ENCODE measurements at regions not wholly inside any gene's neighbourhood (a gene's known extent, or its start where the extent isn't known, plus 50 kb on each side); places are given as distances from the start of the nearest gene placed in this dataset.

DNA sequence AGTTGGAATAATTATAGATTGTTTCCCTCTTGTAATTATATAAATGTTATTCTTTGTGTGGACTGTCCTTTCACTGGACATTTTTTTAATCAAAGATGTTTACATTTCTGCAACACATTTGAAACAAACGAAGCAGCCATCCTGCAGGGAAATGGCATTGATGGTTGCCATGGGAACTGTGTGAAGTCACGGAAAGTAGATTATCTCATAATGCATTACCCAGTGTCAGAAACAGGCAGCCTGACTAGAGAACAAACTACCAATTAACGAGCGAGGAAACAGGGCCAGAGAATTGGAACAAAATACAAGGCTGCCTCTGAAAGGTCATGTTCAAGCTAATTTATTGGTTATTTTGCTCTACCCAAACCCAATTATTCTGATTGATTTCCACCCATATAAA, 96.9 kb upstream of the LARGE1 start:
- Histone ChIP-seq H3K9me3 (ENCODE audit: control insufficient read depth in 2 of 2, insufficient read depth in 1 of 2, low read depth in 1 of 2, low read length in 1 of 2) (no peaks in the 10 kb centered on the region), H3K4me3 (ENCODE audit: low read depth in 1 of 3, low read length in 3 of 3) (no peak overlapping the region), H3K27ac (ENCODE audit: low read depth in 1 of 3, low read length in 2 of 3) (no peak overlapping the region), H3K27me3 (ENCODE audit: control insufficient read depth in 3 of 3, insufficient read depth in 3 of 3, low read length in 3 of 3) (no peaks in the 10 kb centered on the region), H3K36me3 (ENCODE audit: control insufficient read depth in 3 of 3, insufficient read depth in 2 of 3, low read depth in 1 of 3, low read length in 3 of 3) (no peaks in the 10 kb centered on the region), H3K4me1 (ENCODE audit: control insufficient read depth in 3 of 3, insufficient read depth in 2 of 3, low read depth in 1 of 3, low read length in 2 of 3) (no peaks in the 10 kb centered on the region)
- 38 to 48% (median 45%) methylated on average over 4 of the region's 4 CpGs for WGBS, 3 donors
- FAIRE-seq (no peak), DNase-seq (no peak)

DNA sequence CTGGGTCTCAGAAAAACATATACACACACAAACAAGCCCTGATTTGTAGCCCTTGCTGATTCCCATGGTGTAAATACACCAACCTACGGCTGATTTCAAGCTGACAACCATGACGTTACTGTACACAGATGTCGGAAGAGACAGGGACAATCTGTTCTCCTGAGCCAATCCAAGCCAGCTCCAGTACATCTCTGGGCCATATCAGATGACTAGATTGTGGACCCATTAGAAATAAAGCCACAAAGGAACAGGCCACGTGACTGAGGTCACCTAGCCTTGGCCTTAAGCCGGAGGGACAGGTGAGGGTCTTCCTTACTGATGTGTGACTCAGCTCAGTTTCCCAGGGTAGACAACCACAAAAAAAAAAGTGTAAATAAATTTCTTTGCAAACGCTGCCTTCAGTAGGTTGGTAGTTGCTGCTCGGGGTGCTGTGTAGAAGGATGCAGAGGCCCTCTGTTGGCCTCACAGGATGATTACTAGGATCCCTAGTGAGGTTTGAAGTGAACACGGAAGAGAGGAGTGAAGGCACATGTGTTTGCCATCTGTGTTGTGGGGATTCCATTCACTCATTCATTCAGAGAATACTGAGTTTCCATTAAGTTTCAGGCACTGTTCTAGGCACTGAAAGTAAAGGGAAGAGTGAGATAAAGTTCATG, 99.0 kb upstream of the LARGE1 start:
- no peaks in the 10 kb centered on the region for H3K9me3 ChIP-seq (ENCODE audit: control insufficient read depth in 2 of 2, insufficient read depth in 1 of 2, low read depth in 1 of 2, low read length in 1 of 2)
- DNase-seq (no peak), FAIRE-seq (no peak)
- no peak overlapping the region for H3K4me3 ChIP-seq (ENCODE audit: low read depth in 1 of 3, low read length in 3 of 3)
- no peaks in the 10 kb centered on the region for H3K27me3 ChIP-seq (ENCODE audit: control insufficient read depth in 3 of 3, insufficient read depth in 3 of 3, low read length in 3 of 3)
- 60 to 67% (median 61%) methylated on average over 8 of the region's 8 CpGs for WGBS, 3 donors
- H3K27ac ChIP-seq (ENCODE audit: low read depth in 1 of 3, low read length in 2 of 3): no peak overlapping the region
- no peaks in the 10 kb centered on the region for H3K36me3 ChIP-seq (ENCODE audit: control insufficient read depth in 3 of 3, insufficient read depth in 2 of 3, low read depth in 1 of 3, low read length in 3 of 3)
- no peaks in the 10 kb centered on the region for H3K4me1 ChIP-seq (ENCODE audit: control insufficient read depth in 3 of 3, insufficient read depth in 2 of 3, low read depth in 1 of 3, low read length in 2 of 3)

DNA sequence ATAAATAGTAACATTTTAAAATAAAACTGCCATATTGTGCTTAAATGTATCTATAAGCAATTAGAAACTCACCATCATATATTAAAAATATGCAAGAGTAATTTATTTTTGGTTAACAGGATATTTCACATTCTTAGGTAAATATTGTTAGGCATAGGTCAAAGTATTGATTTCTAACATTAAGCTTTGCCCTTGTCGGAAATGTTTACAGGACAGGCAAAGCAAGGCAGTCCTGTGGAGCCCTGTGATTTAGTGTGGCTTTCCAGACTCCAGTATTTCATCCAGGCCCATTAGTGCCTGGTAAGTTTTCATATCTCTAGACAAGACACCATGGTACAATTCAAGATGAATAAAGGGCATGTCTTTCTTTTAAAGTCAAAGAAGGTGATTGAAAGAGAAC, 114.9 kb upstream of the LARGE1 start:
- H3K4me3 ChIP-seq (ENCODE audit: low read depth in 1 of 3, low read length in 3 of 3): no peak overlapping the region
- H3K27ac ChIP-seq (ENCODE audit: low read depth in 1 of 3, low read length in 2 of 3): no peak overlapping the region
- FAIRE-seq: no peak
- H3K27me3 ChIP-seq (ENCODE audit: control insufficient read depth in 3 of 3, insufficient read depth in 3 of 3, low read length in 3 of 3): no peaks in the 10 kb centered on the region
- H3K36me3 ChIP-seq (ENCODE audit: control insufficient read depth in 3 of 3, insufficient read depth in 2 of 3, low read depth in 1 of 3, low read length in 3 of 3): no peaks in the 10 kb centered on the region
- no peak for DNase-seq
- H3K4me1 ChIP-seq (ENCODE audit: control insufficient read depth in 3 of 3, insufficient read depth in 2 of 3, low read depth in 1 of 3, low read length in 2 of 3): no peaks in the 10 kb centered on the region
- no peaks in the 10 kb centered on the region for H3K9me3 ChIP-seq (ENCODE audit: control insufficient read depth in 2 of 2, insufficient read depth in 1 of 2, low read depth in 1 of 2, low read length in 1 of 2)
- WGBS, 3 donors: 26 to 55% (median 33%) methylated on average over 1 of the region's 1 CpG

DNA sequence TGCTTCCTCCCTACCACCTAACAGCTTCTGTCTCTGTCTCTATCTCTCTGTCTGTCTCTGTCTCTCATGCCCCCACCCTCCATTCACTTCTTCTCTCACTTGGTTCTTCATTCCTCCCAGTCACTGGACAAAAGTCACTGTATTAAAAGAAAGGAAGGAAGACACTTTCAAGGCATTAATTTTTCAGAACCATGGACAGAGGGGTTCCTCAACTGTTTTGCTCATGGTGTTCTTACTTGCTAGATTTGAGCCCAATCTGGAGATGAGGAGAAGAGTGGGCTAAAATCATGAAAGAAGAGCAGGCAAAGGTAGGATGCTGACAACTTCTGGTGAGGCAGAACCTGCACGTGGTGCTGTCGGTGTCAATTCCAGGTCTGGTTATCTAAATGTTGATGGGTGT, 116.7 kb upstream of the LARGE1 start:
- Histone ChIP-seq H3K9me3 (ENCODE audit: control insufficient read depth in 2 of 2, insufficient read depth in 1 of 2, low read depth in 1 of 2, low read length in 1 of 2) (no peaks in the 10 kb centered on the region), H3K4me1 (ENCODE audit: control insufficient read depth in 3 of 3, insufficient read depth in 2 of 3, low read depth in 1 of 3, low read length in 2 of 3) (no peaks in the 10 kb centered on the region), H3K27me3 (ENCODE audit: control insufficient read depth in 3 of 3, insufficient read depth in 3 of 3, low read length in 3 of 3) (no peaks in the 10 kb centered on the region), H3K4me3 (ENCODE audit: low read depth in 1 of 3, low read length in 3 of 3) (no peak overlapping the region), H3K36me3 (ENCODE audit: control insufficient read depth in 3 of 3, insufficient read depth in 2 of 3, low read depth in 1 of 3, low read length in 3 of 3) (no peaks in the 10 kb centered on the region), H3K27ac (ENCODE audit: low read depth in 1 of 3, low read length in 2 of 3) (no peak overlapping the region)
- FAIRE-seq (no peak), DNase-seq (peak in 1 of 2 donors; percentile 7)
- 33 to 58% (median 51%) methylated on average over 2 of the region's 2 CpGs for WGBS, 3 donors

DNA sequence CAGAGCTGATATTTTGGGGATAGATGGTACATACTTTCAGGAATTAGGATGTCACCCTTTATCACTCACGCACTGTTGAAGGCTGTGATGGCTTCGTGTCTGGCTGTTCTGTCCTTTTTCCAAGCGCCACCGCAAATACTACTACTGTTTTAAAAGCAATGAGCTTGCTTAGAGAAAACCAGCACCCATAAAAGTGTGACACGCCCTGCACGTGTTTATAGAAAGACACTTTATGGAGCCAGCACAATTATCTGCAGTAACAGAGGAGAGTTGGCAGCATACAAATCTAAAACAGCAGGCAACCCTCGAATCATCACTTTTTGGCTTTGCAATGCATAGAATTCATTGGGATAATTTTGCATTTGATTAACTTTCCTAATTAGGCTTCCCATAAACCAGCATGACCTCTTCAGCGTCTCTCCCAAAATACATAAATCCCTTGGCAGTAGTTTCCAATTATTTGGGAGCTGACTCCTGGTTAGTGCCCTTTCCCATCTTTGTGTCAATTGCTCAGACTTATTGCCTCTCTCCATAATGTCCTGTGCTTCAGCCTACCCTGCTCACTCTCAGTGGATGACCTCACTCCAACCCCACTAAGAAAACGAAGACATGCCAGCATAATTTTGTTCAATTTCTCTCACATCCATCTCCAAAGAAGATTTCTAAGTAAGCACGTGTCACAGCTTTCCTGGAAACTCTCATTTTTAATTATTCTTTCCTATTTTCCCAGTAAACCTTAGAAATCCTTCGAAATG, 118.7 kb upstream of the LARGE1 start:
- no peaks in the 10 kb centered on the region for H3K36me3 ChIP-seq (ENCODE audit: control insufficient read depth in 3 of 3, insufficient read depth in 2 of 3, low read depth in 1 of 3, low read length in 3 of 3)
- no peaks in the 10 kb centered on the region for H3K4me1 ChIP-seq (ENCODE audit: control insufficient read depth in 3 of 3, insufficient read depth in 2 of 3, low read depth in 1 of 3, low read length in 2 of 3)
- H3K27me3 ChIP-seq (ENCODE audit: control insufficient read depth in 3 of 3, insufficient read depth in 3 of 3, low read length in 3 of 3): no peaks in the 10 kb centered on the region
- H3K4me3 ChIP-seq (ENCODE audit: low read depth in 1 of 3, low read length in 3 of 3): no peak overlapping the region
- no peak overlapping the region for H3K27ac ChIP-seq (ENCODE audit: low read depth in 1 of 3, low read length in 2 of 3)
- FAIRE-seq (no peak), DNase-seq (no peak)
- H3K9me3 ChIP-seq (ENCODE audit: control insufficient read depth in 2 of 2, insufficient read depth in 1 of 2, low read depth in 1 of 2, low read length in 1 of 2): no peaks in the 10 kb centered on the region
- 66 to 71% (median 67%) methylated on average over 11 of the region's 11 CpGs for WGBS, 3 donors

DNA sequence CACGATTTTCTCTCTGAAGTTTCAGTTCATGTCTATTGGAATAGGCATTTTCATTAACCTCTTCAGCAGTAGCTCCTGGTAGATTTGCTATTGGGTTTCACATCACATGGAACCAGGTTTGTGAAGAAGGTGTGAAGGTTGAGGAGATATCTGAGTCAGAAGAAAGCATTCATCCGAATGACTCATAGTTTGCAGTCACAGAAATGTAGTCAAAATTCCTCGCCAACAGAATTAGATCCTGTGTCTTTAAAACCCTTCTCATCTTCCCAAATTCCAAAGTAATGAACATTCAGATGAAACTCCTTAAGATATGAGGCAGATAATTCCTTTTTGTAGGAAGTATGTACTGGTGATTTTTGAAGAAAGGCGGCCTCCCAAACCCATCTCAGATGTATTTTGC, 125.0 kb upstream of the LARGE1 start:
- H3K4me1 ChIP-seq (ENCODE audit: control insufficient read depth in 3 of 3, insufficient read depth in 2 of 3, low read depth in 1 of 3, low read length in 2 of 3): no peaks in the 10 kb centered on the region
- H3K27me3 ChIP-seq (ENCODE audit: control insufficient read depth in 3 of 3, insufficient read depth in 3 of 3, low read length in 3 of 3): no peaks in the 10 kb centered on the region
- 71 to 79% (median 71%) methylated on average over 4 of the region's 4 CpGs for WGBS, 3 donors
- FAIRE-seq (no peak), DNase-seq (no peak)
- H3K27ac ChIP-seq (ENCODE audit: low read depth in 1 of 3, low read length in 2 of 3): no peak overlapping the region
- no peaks in the 10 kb centered on the region for H3K9me3 ChIP-seq (ENCODE audit: control insufficient read depth in 2 of 2, insufficient read depth in 1 of 2, low read depth in 1 of 2, low read length in 1 of 2)
- no peak overlapping the region for H3K4me3 ChIP-seq (ENCODE audit: low read depth in 1 of 3, low read length in 3 of 3)
- H3K36me3 ChIP-seq (ENCODE audit: control insufficient read depth in 3 of 3, insufficient read depth in 2 of 3, low read depth in 1 of 3, low read length in 3 of 3): no peaks in the 10 kb centered on the region

DNA sequence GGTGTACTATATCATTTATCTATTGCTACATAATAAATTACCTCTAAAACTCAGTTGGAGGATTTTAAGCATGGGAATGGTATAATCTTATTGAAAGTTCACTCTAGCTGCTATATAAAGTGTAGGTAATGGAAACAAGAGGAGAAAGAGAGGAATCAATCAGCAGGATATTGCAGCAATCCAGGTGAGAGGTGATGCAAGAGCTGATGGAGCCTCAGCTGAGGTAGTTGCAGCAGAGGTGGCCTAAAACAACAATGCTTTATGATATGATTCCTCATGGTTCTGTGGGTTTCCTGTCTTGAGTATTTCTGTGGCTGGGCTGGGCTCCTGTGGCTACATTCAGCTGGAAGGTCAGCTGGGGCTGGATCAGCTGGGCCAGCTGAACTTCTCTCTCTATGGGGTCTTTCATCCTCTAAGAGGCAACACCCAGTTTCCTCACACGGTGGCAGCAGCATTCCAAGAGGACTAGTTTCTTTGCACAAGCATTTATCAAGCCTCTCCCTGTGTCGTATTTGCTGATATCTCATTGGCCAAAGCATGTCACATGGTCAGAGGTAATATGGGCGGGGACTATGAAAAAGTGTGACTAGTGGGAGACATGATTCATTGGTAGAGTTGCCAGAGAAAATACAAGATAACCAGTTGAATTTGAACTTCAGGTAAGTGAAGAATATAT, 135.4 kb upstream of the LARGE1 start:
- Histone ChIP-seq H3K27ac (ENCODE audit: low read depth in 1 of 3, low read length in 2 of 3) (no peak overlapping the region), H3K36me3 (ENCODE audit: control insufficient read depth in 3 of 3, insufficient read depth in 2 of 3, low read depth in 1 of 3, low read length in 3 of 3) (no peaks in the 10 kb centered on the region), H3K27me3 (ENCODE audit: control insufficient read depth in 3 of 3, insufficient read depth in 3 of 3, low read length in 3 of 3) (no peaks in the 10 kb centered on the region), H3K9me3 (ENCODE audit: control insufficient read depth in 2 of 2, insufficient read depth in 1 of 2, low read depth in 1 of 2, low read length in 1 of 2) (peaks cover 0 to 4% of the 10 kb centered on the region in 2 donors), H3K4me3 (ENCODE audit: low read depth in 1 of 3, low read length in 3 of 3) (no peak overlapping the region), H3K4me1 (ENCODE audit: control insufficient read depth in 3 of 3, insufficient read depth in 2 of 3, low read depth in 1 of 3, low read length in 2 of 3) (no peaks in the 10 kb centered on the region)
- 18 to 35% (median 21%) methylated on average over 3 of the region's 3 CpGs for WGBS, 3 donors
- DNase-seq (peak; percentile 7 to 54), FAIRE-seq (no peak)

DNA sequence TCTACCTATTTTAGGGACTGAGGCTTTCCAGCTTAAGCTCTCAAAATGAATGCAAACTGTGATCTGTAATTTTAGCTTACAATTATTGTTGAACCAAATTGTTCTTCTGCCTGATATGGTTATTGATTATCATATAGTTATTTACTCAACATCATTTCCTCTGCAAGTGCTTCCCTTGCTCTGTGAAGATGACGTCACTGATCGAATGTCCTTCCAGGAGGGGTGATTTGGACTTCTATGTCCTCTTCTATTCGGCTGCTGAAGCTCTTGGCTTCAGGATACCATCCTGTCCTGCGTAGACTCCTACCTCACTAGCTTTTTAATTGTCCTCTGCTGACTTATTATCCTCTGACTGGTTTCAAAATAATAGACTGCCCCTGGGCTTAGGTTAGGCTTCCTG, 137.4 kb upstream of the LARGE1 start:
- H3K9me3 ChIP-seq (ENCODE audit: control insufficient read depth in 2 of 2, insufficient read depth in 1 of 2, low read depth in 1 of 2, low read length in 1 of 2): peaks cover 0 to 4% of the 10 kb centered on the region in 2 donors
- H3K4me1 ChIP-seq (ENCODE audit: control insufficient read depth in 3 of 3, insufficient read depth in 2 of 3, low read depth in 1 of 3, low read length in 2 of 3): no peaks in the 10 kb centered on the region
- FAIRE-seq (no peak), DNase-seq (no peak)
- H3K36me3 ChIP-seq (ENCODE audit: control insufficient read depth in 3 of 3, insufficient read depth in 2 of 3, low read depth in 1 of 3, low read length in 3 of 3): no peaks in the 10 kb centered on the region
- peaks cover 0 to 2% (median 0%) of the 10 kb centered on the region in 3 donors for H3K27me3 ChIP-seq (ENCODE audit: control insufficient read depth in 3 of 3, insufficient read depth in 3 of 3, low read length in 3 of 3)
- WGBS, 3 donors: 72 to 75% (median 75%) methylated on average over 4 of the region's 4 CpGs
- no peak overlapping the region for H3K4me3 ChIP-seq (ENCODE audit: low read depth in 1 of 3, low read length in 3 of 3)
- no peak overlapping the region for H3K27ac ChIP-seq (ENCODE audit: low read depth in 1 of 3, low read length in 2 of 3)
